Activated B cell treated with CpG ODN at 0.5 μM for 24 hours (primary cell): ENCODE measurements at regions not wholly inside any gene's neighbourhood (a gene's known extent, or its start where the extent isn't known, plus 50 kb on each side); places are given as distances from the start of the nearest gene placed in this dataset.
A peak's percentile ranks its signal among the peaks of the same experiment; 100 is the strongest.

Experiments
- ATAC-seq: fragments of 200-7000 bp; cut with Tn5 transposase; one replicate; pipeline ENCODE4 v1.10.0; 2021; ENCODE audit warnings: low read depth, mild to moderate bottlenecking, moderate library complexity
- CTCF ChIA-PET: fragments of 350-600 bp; sonication (Branson Sonifier 250); formaldehyde crosslinking; loops from one replicate; lab custom pipeline; 2021; ENCODE audit warnings: antibody characterized with exemption; lab: Charles Lee
- POLR2A ChIA-PET: fragments of 350-600 bp; sonication (Branson Sonifier 250); formaldehyde crosslinking; loops from one replicate; lab custom pipeline; 2021; ENCODE audit warnings: antibody characterized with exemption; lab: Charles Lee
- DNase-seq: peaks from one replicate; pipeline ENCODE4 v3.0.0; 2022
- H3K27ac Mint-ChIP-seq: one replicate; pipeline ENCODE4 v1.8.0; 2020; ENCODE audit warnings: mixed read lengths
- H3K27me3 Mint-ChIP-seq: one replicate; pipeline ENCODE4 v1.8.0; 2021; ENCODE audit warnings: mixed read lengths
- H3K36me3 Mint-ChIP-seq: one replicate; pipeline ENCODE4 v1.8.0; 2021; ENCODE audit warnings: low read depth, mixed read lengths
- H3K4me1 Mint-ChIP-seq: one replicate; pipeline ENCODE4 v1.8.0; 2021; ENCODE audit warnings: mixed read lengths
- H3K4me3 Mint-ChIP-seq: one replicate; pipeline ENCODE4 v1.8.0; 2020; ENCODE audit warnings: mild to moderate bottlenecking, mixed read lengths
- H3K9me3 Mint-ChIP-seq: one replicate; pipeline ENCODE4 v1.8.0; 2020; ENCODE audit warnings: mixed read lengths
- intact Hi-C: fragments of 100-400 bp; cut with micrococcal nuclease; formaldehyde crosslinking; loops from one replicate; pipeline ENCODE4 v1.15.1; 2024
- TF ChIP-seq, protein P1 (sequence below): fragments of 200-600 bp; IDR thresholded peaks from one replicate; pipeline ENCODE4 v1.8.0; 2022; ENCODE audit warnings: antibody characterized with exemption, mild to moderate bottlenecking

DNA sequence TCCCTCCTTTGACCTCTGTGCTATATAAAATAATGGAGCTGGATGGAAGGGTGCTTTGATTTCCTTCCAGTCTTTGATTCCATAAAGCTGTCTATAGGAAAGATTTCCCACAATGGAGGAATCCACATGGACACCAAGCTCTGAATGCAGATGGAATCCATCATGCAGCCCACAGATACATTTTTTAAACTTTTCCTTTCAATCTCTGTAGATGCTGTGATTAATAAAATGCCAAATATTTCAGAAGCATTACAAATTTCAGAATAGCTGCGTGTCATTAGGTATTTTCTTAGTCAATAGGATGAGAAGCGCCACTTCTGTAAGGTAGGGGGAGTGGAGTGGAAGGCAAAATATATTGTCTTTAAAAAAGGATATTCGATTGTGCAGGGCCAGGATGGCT lies 489.0 kb downstream of the NTRK3 start:
- DNase-seq (no peak), ATAC-seq (no peak)
- ChIA-PET CTCF (no interaction called here), POLR2A (no interaction called here)
- H3K27me3 Mint-ChIP-seq: no peaks in the 10 kb centered on the region
- no peak overlapping the region for H3K4me3 Mint-ChIP-seq
- H3K9me3 Mint-ChIP-seq: peaks cover 6% of the 10 kb centered on the region
- H3K4me1 Mint-ChIP-seq: no peaks in the 10 kb centered on the region
- H3K27ac Mint-ChIP-seq: no peak overlapping the region
- TF ChIP-seq, protein P1, sequence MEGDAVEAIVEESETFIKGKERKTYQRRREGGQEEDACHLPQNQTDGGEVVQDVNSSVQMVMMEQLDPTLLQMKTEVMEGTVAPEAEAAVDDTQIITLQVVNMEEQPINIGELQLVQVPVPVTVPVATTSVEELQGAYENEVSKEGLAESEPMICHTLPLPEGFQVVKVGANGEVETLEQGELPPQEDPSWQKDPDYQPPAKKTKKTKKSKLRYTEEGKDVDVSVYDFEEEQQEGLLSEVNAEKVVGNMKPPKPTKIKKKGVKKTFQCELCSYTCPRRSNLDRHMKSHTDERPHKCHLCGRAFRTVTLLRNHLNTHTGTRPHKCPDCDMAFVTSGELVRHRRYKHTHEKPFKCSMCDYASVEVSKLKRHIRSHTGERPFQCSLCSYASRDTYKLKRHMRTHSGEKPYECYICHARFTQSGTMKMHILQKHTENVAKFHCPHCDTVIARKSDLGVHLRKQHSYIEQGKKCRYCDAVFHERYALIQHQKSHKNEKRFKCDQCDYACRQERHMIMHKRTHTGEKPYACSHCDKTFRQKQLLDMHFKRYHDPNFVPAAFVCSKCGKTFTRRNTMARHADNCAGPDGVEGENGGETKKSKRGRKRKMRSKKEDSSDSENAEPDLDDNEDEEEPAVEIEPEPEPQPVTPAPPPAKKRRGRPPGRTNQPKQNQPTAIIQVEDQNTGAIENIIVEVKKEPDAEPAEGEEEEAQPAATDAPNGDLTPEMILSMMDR: no peak
- no peaks in the 10 kb centered on the region for H3K36me3 Mint-ChIP-seq
- intact Hi-C loops: no loop called here

DNA sequence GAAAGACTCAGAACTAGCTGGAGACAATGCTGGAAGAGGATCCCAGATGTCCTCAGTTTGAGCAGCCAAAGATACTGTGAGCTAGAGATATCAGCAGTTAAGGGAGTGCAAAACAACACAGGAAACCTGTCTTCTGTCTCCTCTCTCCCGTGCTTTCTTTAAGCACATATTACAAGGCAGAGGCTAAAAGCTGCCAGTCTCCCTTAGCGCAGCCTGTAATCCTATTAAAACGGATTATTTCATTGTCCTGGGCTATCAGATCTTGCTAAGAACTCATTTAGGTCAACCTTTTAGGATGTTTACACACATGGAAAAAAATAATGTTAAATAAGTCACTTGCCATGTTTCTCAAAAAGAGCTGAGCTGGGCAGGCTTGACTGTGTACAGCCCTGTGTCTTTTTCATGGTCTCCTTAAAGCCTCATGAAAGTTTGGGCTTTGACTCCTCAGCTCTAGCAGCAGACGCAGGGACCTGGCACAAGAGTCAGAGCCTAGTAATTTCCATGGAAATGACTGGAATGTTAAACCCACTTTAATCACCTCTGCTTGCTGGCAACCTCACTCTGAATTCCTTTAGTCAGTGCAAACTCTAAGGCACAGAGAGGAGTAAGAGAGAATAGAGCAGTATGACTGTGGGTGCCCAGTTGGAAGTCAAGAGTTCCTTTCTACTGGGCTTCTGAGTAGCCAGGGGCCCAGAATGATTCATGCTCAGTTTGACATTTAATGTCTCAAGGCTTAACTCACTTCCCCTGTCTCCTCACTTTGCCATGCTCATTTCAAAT lies 491.9 kb downstream of the NTRK3 start:
- Mint-ChIP-seq H3K27ac (no peak overlapping the region), H3K27me3 (no peaks in the 10 kb centered on the region), H3K4me3 (no peak overlapping the region), H3K4me1 (peaks cover 14% of the 10 kb centered on the region), H3K36me3 (no peaks in the 10 kb centered on the region), H3K9me3 (peaks cover 6% of the 10 kb centered on the region)
- ChIA-PET POLR2A (no interaction called here), CTCF (no interaction called here)
- TF ChIP-seq, protein P1: no peak
- ATAC-seq (no peak), DNase-seq (no peak)
- intact Hi-C loops: no loop called here

DNA sequence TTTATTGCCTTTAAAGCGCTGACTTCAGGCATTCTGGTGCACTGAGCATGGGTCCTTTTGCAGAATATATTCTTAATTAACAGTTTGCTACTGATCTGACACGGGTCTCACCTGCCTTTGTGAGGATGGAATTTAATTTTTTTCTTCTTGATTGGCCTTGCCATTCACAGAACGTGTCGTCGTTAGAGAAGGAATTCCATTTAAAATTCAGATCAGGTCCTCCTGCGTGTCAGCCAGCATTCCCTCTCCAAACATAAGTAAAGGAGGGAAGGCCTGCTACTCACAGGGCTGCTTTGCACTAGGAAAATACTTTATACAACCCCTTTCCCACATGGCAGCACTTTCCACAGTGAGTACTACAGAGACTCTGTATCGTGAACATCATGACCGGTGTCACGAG lies 492.7 kb downstream of the NTRK3 start:
- TF ChIP-seq, protein P1: no peak
- H3K27me3 Mint-ChIP-seq: no peaks in the 10 kb centered on the region
- peaks cover 6% of the 10 kb centered on the region for H3K9me3 Mint-ChIP-seq
- H3K27ac Mint-ChIP-seq: no peak overlapping the region
- ATAC-seq (no peak), DNase-seq (no peak)
- CTCF ChIA-PET: no interaction called here
- no peak overlapping the region for H3K4me3 Mint-ChIP-seq
- intact Hi-C loops: no loop called here
- POLR2A ChIA-PET: no interaction called here
- no peaks in the 10 kb centered on the region for H3K36me3 Mint-ChIP-seq
- H3K4me1 Mint-ChIP-seq: peaks cover 14% of the 10 kb centered on the region

DNA sequence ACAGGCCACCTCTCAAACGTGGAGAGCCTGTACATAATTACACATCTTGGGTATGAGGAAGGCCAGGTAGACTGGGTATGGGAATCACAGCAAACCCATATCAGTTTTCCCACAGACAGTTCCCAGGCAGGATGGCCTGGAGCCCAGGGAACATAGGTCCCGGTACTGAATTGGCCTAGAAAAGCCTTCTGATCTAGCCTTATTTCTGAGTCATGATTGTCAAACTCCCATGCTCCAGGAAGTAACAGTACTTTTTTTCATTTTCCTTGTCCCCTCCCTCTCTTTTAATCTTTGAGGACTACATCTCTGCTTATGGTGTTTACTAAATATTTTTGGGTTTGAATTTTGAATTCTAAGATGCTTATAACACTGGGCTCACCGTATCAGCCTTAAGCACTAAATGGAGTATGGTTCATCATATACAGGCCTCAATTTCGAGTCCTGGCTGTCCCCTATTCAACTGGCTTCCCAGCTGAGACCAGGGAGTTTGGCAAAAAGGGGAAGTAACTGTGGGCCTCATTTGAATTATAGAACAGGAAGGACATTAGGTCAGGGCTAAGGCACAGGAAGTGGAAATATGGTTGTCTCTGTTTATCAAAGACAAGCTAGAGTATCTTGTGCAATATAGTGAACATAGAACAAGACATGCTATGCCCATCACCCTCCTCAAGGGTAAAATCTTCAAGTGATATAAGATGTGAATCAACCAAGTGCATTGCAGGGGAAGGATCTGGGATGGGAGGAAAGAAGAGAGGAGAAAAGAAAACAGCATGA lies 494.6 kb downstream of the NTRK3 start:
- no peaks in the 10 kb centered on the region for H3K36me3 Mint-ChIP-seq
- intact Hi-C loops: no loop called here
- TF ChIP-seq, protein P1: no peak
- DNase-seq (no peak), ATAC-seq (peak; percentile 21)
- POLR2A ChIA-PET: no interaction called here
- CTCF ChIA-PET: no interaction called here
- H3K27ac Mint-ChIP-seq: no peak overlapping the region
- H3K9me3 Mint-ChIP-seq: peaks cover 7% of the 10 kb centered on the region
- no peaks in the 10 kb centered on the region for H3K27me3 Mint-ChIP-seq
- no peak overlapping the region for H3K4me3 Mint-ChIP-seq
- H3K4me1 Mint-ChIP-seq: peaks cover 14% of the 10 kb centered on the region

DNA sequence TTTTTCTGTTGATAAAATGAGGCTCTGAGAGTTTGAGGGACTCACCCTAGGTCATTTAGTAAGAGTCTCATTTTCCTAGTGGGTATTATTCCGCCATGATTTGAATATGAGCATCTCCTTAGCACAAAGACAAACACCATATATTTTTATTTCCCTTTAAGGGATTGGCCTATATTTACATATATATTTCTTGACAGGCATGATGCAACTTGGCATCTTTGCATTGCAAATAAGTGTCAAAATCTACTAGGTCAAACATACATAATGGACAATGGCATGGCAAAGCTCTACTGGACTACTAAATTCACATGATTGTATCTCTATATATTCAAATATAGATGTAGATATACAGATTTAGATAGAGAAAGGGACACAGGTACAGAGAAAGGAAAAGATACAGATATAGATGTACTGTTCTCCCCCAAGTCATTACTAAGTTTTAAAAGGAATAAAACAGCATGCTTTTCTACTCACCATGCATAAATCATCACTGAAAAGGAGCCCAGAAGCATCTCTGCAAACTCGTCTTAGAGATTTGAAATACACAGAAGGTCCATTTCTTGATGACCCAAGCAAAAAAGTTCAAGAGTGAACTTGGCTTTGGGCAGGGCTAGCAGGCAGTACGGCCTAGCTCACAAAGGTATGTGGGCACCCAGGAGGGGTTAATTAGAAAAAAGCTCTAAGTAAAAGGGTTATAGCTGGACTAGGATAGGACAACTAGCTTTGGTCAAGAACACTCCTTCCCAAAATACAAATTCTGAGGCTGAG lies 495.8 kb downstream of the NTRK3 start:
- TF ChIP-seq, protein P1: no peak
- no peak for DNase-seq
- no peak for ATAC-seq
- H3K36me3 Mint-ChIP-seq: no peaks in the 10 kb centered on the region
- H3K27ac Mint-ChIP-seq: no peak overlapping the region
- H3K4me1 Mint-ChIP-seq: peaks cover 14% of the 10 kb centered on the region
- POLR2A ChIA-PET: no interaction called here
- H3K27me3 Mint-ChIP-seq: no peaks in the 10 kb centered on the region
- intact Hi-C loops: no loop called here
- H3K4me3 Mint-ChIP-seq: no peak overlapping the region
- CTCF ChIA-PET: no interaction called here
- peaks cover 7% of the 10 kb centered on the region for H3K9me3 Mint-ChIP-seq
